ENCODE measurements at regions not wholly inside any gene's neighbourhood (a gene's known extent, or its start where the extent isn't known, plus 50 kb on each side); places are given as distances from the start of the nearest gene placed in this dataset.

- TF ChIP-seq ZNF398 (tag by site-specific recombination; IDR thresholded peaks at IDR 0.05) (peak; percentile 97), KLF16 (tag by site-specific recombination; IDR thresholded peaks at IDR 0.05) (peak; percentile 80; the same call in 1 of the 2 replicates), ZNF555 (tag by site-specific recombination; conservative IDR thresholded peaks at IDR 0.05) (no peak), CTCF (tag by site-specific recombination; IDR thresholded peaks at IDR 0.05) (no peak), ZNF19 (tag by site-specific recombination; IDR thresholded peaks at IDR 0.05; ENCODE audit: low read depth) (no peak), PBX3 (CRISPR knock-in tag; IDR thresholded peaks at IDR 0.05) (no peak), PRDM1 (tag by site-specific recombination; IDR thresholded peaks at IDR 0.05) (peak; percentile 66; the same call in 1 of the 2 replicates), ZSCAN30 (tag by site-specific recombination; IDR thresholded peaks at IDR 0.05) (peak; percentile 88), BCL11B (tag by site-specific recombination; IDR thresholded peaks at IDR 0.05; ENCODE audit: low read depth) (peak; percentile 65; the same call in 1 of the 2 replicates), REPIN1 (tag by site-specific recombination; IDR thresholded peaks at IDR 0.05; ENCODE audit: low read depth) (peak; percentile 53; the same call in 1 of the 2 replicates), ZBTB49 (tag by site-specific recombination; IDR thresholded peaks at IDR 0.05; ENCODE audit: low read depth) (no peak), KLF9 (tag by site-specific recombination; IDR thresholded peaks at IDR 0.05; ENCODE audit: low read depth) (no peak), ZSCAN18 (tag by site-specific recombination; IDR thresholded peaks at IDR 0.05) (no peak; the same call in 1 of the 2 replicates), ZNF121 (tag by site-specific recombination; IDR thresholded peaks at IDR 0.05) (no peak), ZNF776 (tag by site-specific recombination; IDR thresholded peaks at IDR 0.05; ENCODE audit: borderline replicate concordance) (no peak), ZNF549 (tag by site-specific recombination; IDR thresholded peaks at IDR 0.05) (no peak), GLIS1 (tag by site-specific recombination; IDR thresholded peaks at IDR 0.05) (peak; percentile 99), ZNF837 (tag by site-specific recombination; IDR thresholded peaks at IDR 0.05) (no peak), ZEB2 (tag by site-specific recombination; IDR thresholded peaks at IDR 0.05) (peak; percentile 100), ZFP69B (tag by site-specific recombination; IDR thresholded peaks at IDR 0.05) (peak; percentile 89), ZNF660 (tag by site-specific recombination; IDR thresholded peaks at IDR 0.05) (peak; percentile 99), ZNF155 (tag by site-specific recombination; IDR thresholded peaks at IDR 0.05) (peak; percentile 84; the same call in 1 of the 2 replicates), ZNF529 (tag by site-specific recombination; IDR thresholded peaks at IDR 0.05; ENCODE audit: insufficient replicate concordance) (peak; percentile 77), ZNF132 (tag by site-specific recombination; IDR thresholded peaks at IDR 0.05; ENCODE audit: borderline replicate concordance) (no peak), ZNF112 (tag by site-specific recombination; IDR thresholded peaks at IDR 0.05) (no peak)
- TF ChIP-seq, protein P1, sequence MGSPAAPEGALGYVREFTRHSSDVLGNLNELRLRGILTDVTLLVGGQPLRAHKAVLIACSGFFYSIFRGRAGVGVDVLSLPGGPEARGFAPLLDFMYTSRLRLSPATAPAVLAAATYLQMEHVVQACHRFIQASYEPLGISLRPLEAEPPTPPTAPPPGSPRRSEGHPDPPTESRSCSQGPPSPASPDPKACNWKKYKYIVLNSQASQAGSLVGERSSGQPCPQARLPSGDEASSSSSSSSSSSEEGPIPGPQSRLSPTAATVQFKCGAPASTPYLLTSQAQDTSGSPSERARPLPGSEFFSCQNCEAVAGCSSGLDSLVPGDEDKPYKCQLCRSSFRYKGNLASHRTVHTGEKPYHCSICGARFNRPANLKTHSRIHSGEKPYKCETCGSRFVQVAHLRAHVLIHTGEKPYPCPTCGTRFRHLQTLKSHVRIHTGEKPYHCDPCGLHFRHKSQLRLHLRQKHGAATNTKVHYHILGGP (tag by site-specific recombination; IDR thresholded peaks at IDR 0.05): peak; percentile 87
- TF ChIP-seq, protein P2, sequence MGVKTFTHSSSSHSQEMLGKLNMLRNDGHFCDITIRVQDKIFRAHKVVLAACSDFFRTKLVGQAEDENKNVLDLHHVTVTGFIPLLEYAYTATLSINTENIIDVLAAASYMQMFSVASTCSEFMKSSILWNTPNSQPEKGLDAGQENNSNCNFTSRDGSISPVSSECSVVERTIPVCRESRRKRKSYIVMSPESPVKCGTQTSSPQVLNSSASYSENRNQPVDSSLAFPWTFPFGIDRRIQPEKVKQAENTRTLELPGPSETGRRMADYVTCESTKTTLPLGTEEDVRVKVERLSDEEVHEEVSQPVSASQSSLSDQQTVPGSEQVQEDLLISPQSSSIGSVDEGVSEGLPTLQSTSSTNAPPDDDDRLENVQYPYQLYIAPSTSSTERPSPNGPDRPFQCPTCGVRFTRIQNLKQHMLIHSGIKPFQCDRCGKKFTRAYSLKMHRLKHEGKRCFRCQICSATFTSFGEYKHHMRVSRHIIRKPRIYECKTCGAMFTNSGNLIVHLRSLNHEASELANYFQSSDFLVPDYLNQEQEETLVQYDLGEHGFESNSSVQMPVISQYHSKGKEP (tag by site-specific recombination; IDR thresholded peaks at IDR 0.05): peak; percentile 88
Measured at GRCh38 chr1:234699795-234700665, 90.1 kb upstream of the IRF2BP2 start (continued).

All from HEK293 (cell line).